GM12878 (cell line): ENCODE measurements at regions not wholly inside any gene's neighbourhood (a gene's known extent, or its start where the extent isn't known, plus 50 kb on each side); places are given as distances from the start of the nearest gene placed in this dataset.

ENCODE experiments used
- CTCF ChIP-seq, 3 experiments: IDR thresholded peaks in 2 of 3; conservative IDR thresholded peaks in 1 of 3; 2 replicates each; pipeline ENCODE4 v1.5.1; 2011; ENCODE audit warnings: low read depth in 3 of 3, low read length in 3 of 3, mild to moderate bottlenecking in 3 of 3, control low read depth in 2 of 3, moderate library complexity in 2 of 3, inconsistent platforms in 1 of 3, mixed read lengths in 1 of 3; ENCODE audit not compliant: control insufficient read depth in 2 of 3, insufficient read depth in 1 of 3; ENCODE audit errors: extremely low read depth in 1 of 3
- ELK1 ChIP-seq: IDR thresholded peaks from 2 replicates; pipeline ENCODE4 v1.6.1; 2012; ENCODE audit warnings: low read depth, low read length, improper control_type of control experiment
- ESRRA ChIP-seq: IDR thresholded peaks from 2 replicates; pipeline ENCODE4 v1.6.1; 2012; ENCODE audit warnings: mild to moderate bottlenecking, low read length, improper control_type of control experiment
- ETV6 ChIP-seq, 2 experiments: fragments of 450-650 bp in 1 of 2; IDR thresholded peaks in 1 of 2; conservative IDR thresholded peaks in 1 of 2; 2 replicates each; pipeline ENCODE4 v1.6.1; 2014; ENCODE audit warnings: antibody characterized with exemption in 1 of 2, borderline replicate concordance in 1 of 2, low read depth in 1 of 2, mild to moderate bottlenecking in 1 of 2, moderate library complexity in 1 of 2
- NRF1 ChIP-seq: conservative IDR thresholded peaks from 2 replicates; pipeline ENCODE4 v1.6.1; 2011; ENCODE audit warnings: mild to moderate bottlenecking, low read depth, low read length, improper control_type of control experiment
- POLR2A ChIP-seq: IDR thresholded peaks from 2 replicates; pipeline ENCODE4 v1.6.1; 2011; ENCODE audit warnings: low read depth, mild to moderate bottlenecking, low read length
- POU2F2 ChIP-seq: IDR thresholded peaks from 3 replicates; pipeline ENCODE4 v1.6.1; 2011; ENCODE audit warnings: low read depth, mild to moderate bottlenecking, low read length, borderline replicate concordance
- PRDM15 ChIP-seq: fragments of 450-650 bp; formaldehyde crosslinking; IDR thresholded peaks from 2 replicates; pipeline ENCODE4 v1.4.0; 2020; ENCODE audit warnings: mild to moderate bottlenecking, moderate library complexity
- STAT1 ChIP-seq: fragments of 450-650 bp; conservative IDR thresholded peaks from 2 replicates; pipeline ENCODE4 v1.6.1; 2014; ENCODE audit warnings: antibody characterized with exemption, mild to moderate bottlenecking
- ZNF687 ChIP-seq: fragments of 450-650 bp; IDR thresholded peaks from 2 replicates; pipeline ENCODE4 v1.6.1; 2017; ENCODE audit warnings: mild to moderate bottlenecking, moderate library complexity

- TF ChIP-seq ZNF687 (no peak), NRF1 (no peak), CTCF (IDR thresholded peaks at IDR 0.05 in 2 of 3, conservative IDR thresholded peaks at IDR 0.05 in 1 of 3; ENCODE audit: control insufficient read depth in 2 of 3, extremely low read depth in 1 of 3, insufficient read depth in 1 of 3, low read depth in 3 of 3, low read length in 3 of 3) (no peak), ESRRA (no peak), POLR2A (no peak), PRDM15 (CRISPR knock-in tag) (no peak), ELK1 (no peak), STAT1 (no peak), POU2F2 (no peak), ETV6 (conservative IDR thresholded peaks at IDR 0.05 in 1 of 2, IDR thresholded peaks at IDR 0.05 in 1 of 2; ENCODE audit: borderline replicate concordance in 1 of 2, low read depth in 1 of 2) (no peak)
Measured at GRCh38 chr2:104290566-104290891, 563.4 kb upstream of the POU3F3 start.
